ENCODE measurements at regions not wholly inside any gene's neighbourhood (a gene's known extent, or its start where the extent isn't known, plus 50 kb on each side); places are given as distances from the start of the nearest gene placed in this dataset.

GRCh38 chr7:51706851-51707250 is 390.2 kb upstream of the COBL start:
- Mint-ChIP-seq H3K27me3 (ENCODE audit: low read depth) (no peaks in the 10 kb centered on the region), H3K4me1 (ENCODE audit: low read depth) (no peaks in the 10 kb centered on the region), H3K27ac (ENCODE audit: unreplicated experiment) (no peak overlapping the region), H3K36me3 (ENCODE audit: low read depth) (no peaks in the 10 kb centered on the region), H3K9me3 (ENCODE audit: low read depth) (peaks cover 12% of the 10 kb centered on the region), H3K4me3 (ENCODE audit: unreplicated experiment) (no peak overlapping the region)
- no peak for DNase-seq (ENCODE audit: low spot score)
- no peak for TF ChIP-seq CTCF (IDR thresholded peaks at IDR 0.05)

GRCh38 chr7:51705701-51706100 is 389.1 kb upstream of the COBL start:
- no peak for DNase-seq (ENCODE audit: low spot score)
- no peak for TF ChIP-seq CTCF (IDR thresholded peaks at IDR 0.05)
- Mint-ChIP-seq H3K36me3 (ENCODE audit: low read depth) (no peaks in the 10 kb centered on the region), H3K4me1 (ENCODE audit: low read depth) (no peaks in the 10 kb centered on the region), H3K27ac (ENCODE audit: unreplicated experiment) (no peak overlapping the region), H3K9me3 (ENCODE audit: low read depth) (peaks cover 20% of the 10 kb centered on the region), H3K27me3 (ENCODE audit: low read depth) (no peaks in the 10 kb centered on the region), H3K4me3 (ENCODE audit: unreplicated experiment) (no peak overlapping the region)

- H3K4me1 Mint-ChIP-seq (ENCODE audit: low read depth), result no peaks in the 10 kb centered on the region
- H3K27me3 Mint-ChIP-seq (ENCODE audit: low read depth), result no peaks in the 10 kb centered on the region
- H3K4me3 Mint-ChIP-seq (ENCODE audit: unreplicated experiment), result no peak overlapping the region
- peaks cover 20% of the 10 kb centered on the region for H3K9me3 Mint-ChIP-seq (ENCODE audit: low read depth)
- no peak overlapping the region for H3K27ac Mint-ChIP-seq (ENCODE audit: unreplicated experiment)
- TF ChIP-seq CTCF (IDR thresholded peaks at IDR 0.05), result no peak
- no peaks in the 10 kb centered on the region for H3K36me3 Mint-ChIP-seq (ENCODE audit: low read depth)
- DNase-seq (ENCODE audit: low spot score), result no peak
Measured at GRCh38 chr7:51702673-51703072, 386.1 kb upstream of the COBL start.

- no peak for DNase-seq (ENCODE audit: low spot score)
- Mint-ChIP-seq H3K4me3 (ENCODE audit: unreplicated experiment) (no peak overlapping the region), H3K4me1 (ENCODE audit: low read depth) (no peaks in the 10 kb centered on the region), H3K27me3 (ENCODE audit: low read depth) (no peaks in the 10 kb centered on the region), H3K36me3 (ENCODE audit: low read depth) (no peaks in the 10 kb centered on the region), H3K27ac (ENCODE audit: unreplicated experiment) (no peak overlapping the region), H3K9me3 (ENCODE audit: low read depth) (peaks cover 20% of the 10 kb centered on the region)
- no peak for TF ChIP-seq CTCF (IDR thresholded peaks at IDR 0.05)
Measured at GRCh38 chr7:51701935-51702334, 385.3 kb upstream of the COBL start.

- H3K27ac Mint-ChIP-seq (ENCODE audit: unreplicated experiment), result no peak overlapping the region
Measured at GRCh38 chr7:51700593-51701215, 384.1 kb upstream of the COBL start.

More at GRCh38 chr7:51700593-51701215, 384.1 kb upstream of the COBL start:
- Mint-ChIP-seq H3K4me1 (ENCODE audit: low read depth) (no peaks in the 10 kb centered on the region), H3K4me3 (ENCODE audit: unreplicated experiment) (no peak overlapping the region), H3K36me3 (ENCODE audit: low read depth) (no peaks in the 10 kb centered on the region), H3K9me3 (ENCODE audit: low read depth) (peaks cover 18% of the 10 kb centered on the region), H3K27me3 (ENCODE audit: low read depth) (no peaks in the 10 kb centered on the region)
- no peak for TF ChIP-seq CTCF (IDR thresholded peaks at IDR 0.05)
- DNase-seq (ENCODE audit: low spot score), result no peak

Measured in chondrocyte (in vitro differentiated cells).